AG10803 (cell line): ENCODE measurements at regions not wholly inside any gene's neighbourhood (a gene's known extent, or its start where the extent isn't known, plus 50 kb on each side); places are given as distances from the start of the nearest gene placed in this dataset.
A peak's percentile ranks its signal among the peaks of the same experiment; 100 is the strongest.

Source experiments
- DNase-seq: peaks from one replicate; pipeline ENCODE4 v3.0.0; 2010; ENCODE audit warnings: low read depth
- H3K4me3 ChIP-seq: 2 replicates; pipeline ENCODE4 v1.5.1; 2011; ENCODE audit warnings: mild to moderate bottlenecking, low read length, control low read depth
- CTCF ChIP-seq: conservative IDR thresholded peaks from 2 replicates; pipeline ENCODE4 v1.5.1; 2011; ENCODE audit warnings: mild to moderate bottlenecking, low read length, control low read depth, inconsistent platforms

GRCh38 chr6:120214088-120214499 is 864.5 kb upstream of the MAN1A1 start:
- no peak overlapping the region for H3K4me3 ChIP-seq
- no peak for TF ChIP-seq CTCF
- DNase-seq: no peak

- DNase-seq: no peak
- H3K4me3 ChIP-seq: no peak overlapping the region
- no peak for TF ChIP-seq CTCF
Measured at GRCh38 chr6:120211955-120212792, 862.6 kb upstream of the MAN1A1 start.

- H3K4me3 ChIP-seq: no peak overlapping the region
- no peak for DNase-seq
- TF ChIP-seq CTCF: no peak
Measured at GRCh38 chr6:120202878-120203277, 853.3 kb upstream of the MAN1A1 start.

GRCh38 chr6:120200853-120201252 is 851.3 kb upstream of the MAN1A1 start:
- no peak for DNase-seq
- no peak for TF ChIP-seq CTCF
- no peak overlapping the region for H3K4me3 ChIP-seq

GRCh38 chr6:120198033-120198432 is 848.5 kb upstream of the MAN1A1 start:
- peak; percentile 1 for DNase-seq

GRCh38 chr6:120186080-120186479 is 836.5 kb upstream of the MAN1A1 start:
- no peak overlapping the region for H3K4me3 ChIP-seq
- DNase-seq: no peak
- TF ChIP-seq CTCF: no peak

More at GRCh38 chr6:120198033-120198432, 848.5 kb upstream of the MAN1A1 start:
- H3K4me3 ChIP-seq: no peak overlapping the region
- TF ChIP-seq CTCF: no peak

GRCh38 chr6:120173250-120173649 is 823.7 kb upstream of the MAN1A1 start:
- no peak for TF ChIP-seq CTCF
- no peak overlapping the region for H3K4me3 ChIP-seq

More at GRCh38 chr6:120173250-120173649, 823.7 kb upstream of the MAN1A1 start:
- no peak for DNase-seq
